Anterior cingulate cortex (tissue), 58 donors: ENCODE measurements at regions not wholly inside any gene's neighbourhood (a gene's known extent, or its start where the extent isn't known, plus 50 kb on each side); places are given as distances from the start of the nearest gene placed in this dataset.
"Not testable (repeated sequence)": the region's sequence is repeated elsewhere in the genome, so short reads cannot be mapped to it uniquely, and the experiment has no call there.

ENCODE experiments used
- DNase-seq, 58 donors: peaks; one replicate each; lab custom pipeline; 2025; lab: John Stamatoyannopoulos, UW

GRCh38 chr10:52368725-52369124 is 54.6 kb downstream of the DKK1 start:
- no peak for DNase-seq

- not testable (repeated sequence) for DNase-seq
Observed at GRCh38 chr10:52374207-52374606, 60.1 kb downstream of the DKK1 start.

- DNase-seq = no peak
Observed at GRCh38 chr10:52376694-52377354, 62.7 kb downstream of the DKK1 start.

- no peak for DNase-seq
Observed at GRCh38 chr10:52378124-52378523, 64.0 kb downstream of the DKK1 start.

GRCh38 chr10:52379287-52379686 is 65.2 kb downstream of the DKK1 start:
- no peak for DNase-seq

GRCh38 chr10:52383088-52383487 is 69.0 kb downstream of the DKK1 start:
- no peak for DNase-seq

- no peak for DNase-seq
Observed at GRCh38 chr10:52387744-52388143, 73.7 kb downstream of the DKK1 start.

GRCh38 chr10:52390388-52390787 is 76.3 kb downstream of the DKK1 start:
- DNase-seq = no peak

GRCh38 chr10:52391927-52392602 is 78.0 kb downstream of the DKK1 start:
- no peak for DNase-seq

GRCh38 chr10:52394246-52394645 is 80.2 kb downstream of the DKK1 start:
- DNase-seq = no peak

- DNase-seq = no peak
Observed at GRCh38 chr10:52400562-52400961, 86.5 kb downstream of the DKK1 start.

- not testable (repeated sequence) for DNase-seq
Observed at GRCh38 chr10:52403801-52404200, 89.7 kb downstream of the DKK1 start.

GRCh38 chr10:52409195-52409594 is 95.1 kb downstream of the DKK1 start:
- no peak for DNase-seq

- DNase-seq = no peak
Observed at GRCh38 chr10:52409928-52410327, 95.8 kb downstream of the DKK1 start.

GRCh38 chr10:52410916-52411315 is 96.8 kb downstream of the DKK1 start:
- DNase-seq = no peak

- no peak for DNase-seq
Observed at GRCh38 chr10:52419281-52419680, 105.2 kb downstream of the DKK1 start.

- DNase-seq = no peak
Observed at GRCh38 chr10:52420656-52421055, 106.6 kb downstream of the DKK1 start.

- DNase-seq = no peak
Observed at GRCh38 chr10:52423369-52423768, 109.3 kb downstream of the DKK1 start.

GRCh38 chr10:52424341-52424740 is 110.3 kb downstream of the DKK1 start:
- no peak for DNase-seq

GRCh38 chr10:52434734-52435133 is 120.7 kb downstream of the DKK1 start:
- peak in 1 of 58 donors; percentile 1 for DNase-seq

GRCh38 chr10:52436664-52437063 is 122.6 kb downstream of the DKK1 start:
- DNase-seq = no peak

- DNase-seq = no peak
Observed at GRCh38 chr10:52437205-52437646, 123.1 kb downstream of the DKK1 start.
